ENCODE measurements at regions not wholly inside any gene's neighbourhood (a gene's known extent, or its start where the extent isn't known, plus 50 kb on each side); places are given as distances from the start of the nearest gene placed in this dataset.
A peak's percentile ranks its signal among the peaks of the same experiment; 100 is the strongest.

GRCh38 chr5:123746683-123747360, 234.8 kb downstream of the CSNK1G3 start:
- ATAC-seq (peak in 1 of 4 donors; percentile 11), DNase-seq (no peak), FAIRE-seq (no peak)
- WGBS, 2 donors: 21 to 22% methylated on average over 3 of the region's 3 CpGs
- H3K36me3 ChIP-seq: no peaks in the 10 kb centered on the region
- H3K4me3 ChIP-seq: no peak overlapping the region
- no peaks in the 10 kb centered on the region for H3K9me3 ChIP-seq
- peak overlapping the region in 1 of 4 donors; percentile 22 for H3K27ac ChIP-seq
- no peaks in the 10 kb centered on the region for H3K27me3 ChIP-seq
- no peaks in the 10 kb centered on the region for H3K4me1 ChIP-seq
- no peak for TF ChIP-seq CTCF (IDR thresholded peaks at IDR 0.05)
- intact Hi-C loops (cut with DNase I): no loop called here

GRCh38 chr5:123743990-123744583, 232.1 kb downstream of the CSNK1G3 start:
- H3K4me3 ChIP-seq: no peak overlapping the region
- no peaks in the 10 kb centered on the region for H3K27me3 ChIP-seq
- DNase-seq: no peak
- H3K36me3 ChIP-seq: no peaks in the 10 kb centered on the region
- no peak overlapping the region for H3K27ac ChIP-seq
- FAIRE-seq: no peak
- no peak for ATAC-seq
- H3K9me3 ChIP-seq: no peaks in the 10 kb centered on the region
- WGBS, 2 donors: 96 to 100% methylated on average over 1 of the region's 1 CpG
- no peaks in the 10 kb centered on the region for H3K4me1 ChIP-seq
- TF ChIP-seq CTCF (IDR thresholded peaks at IDR 0.05): no peak
- intact Hi-C loops (cut with DNase I): no loop called here

GRCh38 chr5:123735384-123735783, 223.4 kb downstream of the CSNK1G3 start:
- no peak for DNase-seq
- H3K27me3 ChIP-seq: no peaks in the 10 kb centered on the region
- H3K36me3 ChIP-seq: no peaks in the 10 kb centered on the region
- WGBS, 2 donors: 70 to 79% methylated on average over 1 of the region's 1 CpG
- TF ChIP-seq CTCF (IDR thresholded peaks at IDR 0.05): no peak
- no peak for FAIRE-seq
- H3K4me1 ChIP-seq: no peaks in the 10 kb centered on the region
- H3K4me3 ChIP-seq: no peak overlapping the region
- H3K27ac ChIP-seq: no peak overlapping the region
- H3K9me3 ChIP-seq: no peaks in the 10 kb centered on the region
- ATAC-seq: no peak
- intact Hi-C loops (cut with DNase I): no loop called here

GRCh38 chr5:123732257-123732656, 220.3 kb downstream of the CSNK1G3 start:
- Histone ChIP-seq H3K27ac (no peak overlapping the region), H3K27me3 (no peaks in the 10 kb centered on the region), H3K36me3 (no peaks in the 10 kb centered on the region), H3K4me1 (no peaks in the 10 kb centered on the region), H3K9me3 (no peaks in the 10 kb centered on the region), H3K4me3 (no peak overlapping the region)
- ATAC-seq: no peak
- WGBS, 2 donors: 86 to 89% methylated on average over 1 of the region's 1 CpG
- no peak for FAIRE-seq
- DNase-seq: peak in 1 of 6 donors; percentile 7
- no peak for TF ChIP-seq CTCF (IDR thresholded peaks at IDR 0.05)
- intact Hi-C loops (cut with DNase I): no loop called here

- peaks cover 0 to 6% (median 0%) of the 10 kb centered on the region in 3 donors for H3K4me1 ChIP-seq
- WGBS, 2 donors: 64 to 100% methylated on average over 3 of the region's 3 CpGs
Observed at GRCh38 chr5:123722451-123722850, 210.5 kb downstream of the CSNK1G3 start.

More at GRCh38 chr5:123722451-123722850, 210.5 kb downstream of the CSNK1G3 start:
- no peak for ATAC-seq
- H3K9me3 ChIP-seq: no peaks in the 10 kb centered on the region
- DNase-seq: no peak
- FAIRE-seq: no peak
- no peak overlapping the region for H3K4me3 ChIP-seq
- no peak for TF ChIP-seq CTCF (IDR thresholded peaks at IDR 0.05)
- H3K27me3 ChIP-seq: no peaks in the 10 kb centered on the region
- no peaks in the 10 kb centered on the region for H3K36me3 ChIP-seq
- intact Hi-C loops (cut with DNase I): no loop called here
- H3K27ac ChIP-seq: no peak overlapping the region
